GM21390 (cell line): ENCODE measurements at regions not wholly inside any gene's neighbourhood (a gene's known extent, or its start where the extent isn't known, plus 50 kb on each side); places are given as distances from the start of the nearest gene placed in this dataset.
A peak's percentile ranks its signal among the peaks of the same experiment; 100 is the strongest.
"Not testable (repeated sequence)": the region's sequence is repeated elsewhere in the genome, so short reads cannot be mapped to it uniquely, and the experiment has no call there.

ENCODE experiments used
- ATAC-seq: cut with Tn5 transposase; IDR thresholded peaks from one replicate; pipeline ENCODE4 v1.9.1; 2021; ENCODE audit not compliant: unreplicated experiment

DNA sequence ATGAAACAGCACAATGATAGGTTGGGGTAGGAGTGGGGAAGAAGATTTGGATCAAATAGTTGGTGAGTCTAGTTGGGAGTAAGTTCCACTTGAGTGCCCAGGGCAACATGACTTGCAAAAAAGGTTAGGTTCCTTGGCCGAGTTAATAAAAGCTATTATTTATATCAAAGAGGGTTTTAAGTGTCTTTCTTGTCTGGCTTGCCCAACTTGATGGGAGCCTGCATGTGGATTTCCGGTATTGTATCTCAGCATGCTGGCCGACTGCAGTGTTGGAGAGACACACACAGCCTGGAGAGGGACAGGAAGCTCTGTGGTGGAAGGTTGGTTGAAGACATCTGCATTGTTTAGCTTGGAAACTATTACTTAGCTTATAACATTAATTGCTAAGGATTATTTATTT is 449.5 kb upstream of the TBL1XR1 start:
- ATAC-seq = no peak

DNA sequence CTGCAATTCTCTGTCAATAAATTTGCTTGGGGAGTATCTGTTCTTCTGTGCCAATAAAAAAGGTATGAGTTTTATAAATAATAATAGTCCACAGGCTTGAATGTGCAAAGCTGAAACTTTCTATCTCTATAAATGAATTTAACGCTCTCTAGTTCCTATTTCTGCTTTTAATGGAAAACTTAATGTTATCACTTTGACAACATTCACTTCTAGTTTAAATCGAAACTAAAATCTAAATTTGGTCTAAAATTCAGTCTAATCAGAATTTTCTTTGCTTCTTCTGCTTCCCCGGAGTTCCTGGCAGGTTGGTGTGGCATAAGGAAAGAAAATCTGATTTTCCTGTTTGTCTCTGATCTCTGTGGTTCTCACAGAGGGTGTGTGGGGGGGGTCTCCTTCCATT is 450.1 kb upstream of the TBL1XR1 start:
- ATAC-seq = no peak

DNA sequence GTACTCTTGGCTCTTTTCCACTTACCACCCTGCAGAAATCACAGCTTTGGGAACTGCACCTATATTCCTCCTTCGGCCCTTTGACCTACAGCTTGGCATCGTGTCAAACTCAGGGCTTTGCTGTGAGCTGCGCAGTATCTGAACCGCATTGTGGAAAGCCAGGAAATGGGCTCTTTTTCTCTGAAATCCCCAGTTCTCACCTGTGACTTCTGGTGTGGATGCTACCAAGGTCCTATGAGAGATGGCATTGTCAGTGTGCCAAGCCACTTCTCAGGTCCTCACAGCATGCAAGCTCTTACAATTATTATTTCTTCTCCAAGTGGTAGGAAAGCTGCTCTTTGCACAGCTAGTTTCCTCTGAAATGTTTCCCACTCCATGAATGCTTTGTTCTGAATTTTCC is 450.6 kb upstream of the TBL1XR1 start:
- no peak for ATAC-seq

DNA sequence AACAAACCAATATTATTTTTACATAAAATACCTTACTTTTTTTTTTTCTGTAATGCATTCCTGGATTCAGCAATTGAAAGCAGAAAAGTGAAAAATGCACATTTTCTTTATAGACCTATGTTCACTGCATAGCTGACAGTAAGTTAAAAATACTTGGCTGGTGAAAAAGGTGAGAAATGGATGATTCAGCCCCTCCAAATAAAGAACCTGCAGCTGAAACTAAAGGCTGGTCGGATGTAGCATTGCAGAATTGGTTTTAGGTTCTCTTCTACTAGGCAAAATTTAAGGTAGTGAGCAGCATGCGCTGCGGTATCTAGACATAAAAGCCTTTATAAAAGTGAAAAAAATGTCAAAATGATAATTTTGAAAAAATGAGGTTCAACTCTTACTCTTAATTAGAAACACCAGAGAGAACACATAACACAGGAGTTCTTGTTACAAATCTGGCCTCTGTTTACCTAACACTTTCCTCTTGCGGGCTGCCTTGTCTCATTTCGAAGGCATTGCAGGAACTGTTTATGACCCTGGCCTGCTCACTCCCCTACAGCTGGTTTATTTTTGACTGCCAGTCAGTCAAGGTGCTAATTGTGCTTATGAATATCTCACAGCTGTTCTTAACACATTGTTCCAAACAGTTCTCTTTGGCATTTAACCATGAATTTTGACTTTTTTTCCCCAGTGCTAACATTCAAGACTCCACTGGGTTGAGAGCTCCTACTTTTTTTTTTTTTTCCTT is 455.4 kb upstream of the TBL1XR1 start:
- no peak for ATAC-seq

DNA sequence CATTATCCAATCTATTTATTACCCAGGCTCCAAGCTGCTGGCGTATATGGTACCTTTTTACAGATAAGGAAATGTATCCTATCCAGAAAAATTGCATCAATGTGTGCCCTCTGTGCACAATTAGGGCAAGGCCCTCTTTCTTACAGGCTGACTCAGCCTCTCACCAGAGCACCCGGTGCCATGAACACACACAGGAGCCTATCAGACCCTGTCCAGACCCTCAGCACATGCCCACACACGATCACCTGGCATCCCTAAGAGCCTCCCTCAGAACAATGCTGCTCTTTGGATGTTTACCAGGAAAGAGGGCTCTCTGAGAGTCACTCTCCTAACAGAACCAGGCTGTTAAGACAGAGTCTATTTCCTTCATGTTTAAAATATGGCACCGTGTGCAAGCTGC is 460.0 kb upstream of the TBL1XR1 start:
- ATAC-seq = no peak

DNA sequence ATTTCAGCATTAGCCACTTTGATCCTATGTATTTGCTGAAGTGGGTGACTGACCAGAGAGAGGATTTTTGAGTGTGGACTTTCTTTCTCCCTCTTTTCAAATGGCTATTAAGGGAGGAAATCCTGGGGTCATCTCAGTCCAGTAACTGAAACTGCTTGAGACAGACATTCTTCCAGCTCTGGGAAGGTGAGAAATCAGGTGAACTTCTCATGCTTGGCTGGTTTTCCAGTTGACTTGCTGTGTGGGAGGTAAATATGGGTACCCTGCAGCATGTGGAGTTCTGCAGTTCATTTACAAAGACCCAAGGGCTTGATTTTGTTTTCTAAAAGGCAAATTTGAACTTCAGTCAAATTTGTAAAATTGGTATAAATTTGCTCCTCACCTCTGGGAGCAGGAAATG is 461.1 kb upstream of the TBL1XR1 start:
- no peak for ATAC-seq

DNA sequence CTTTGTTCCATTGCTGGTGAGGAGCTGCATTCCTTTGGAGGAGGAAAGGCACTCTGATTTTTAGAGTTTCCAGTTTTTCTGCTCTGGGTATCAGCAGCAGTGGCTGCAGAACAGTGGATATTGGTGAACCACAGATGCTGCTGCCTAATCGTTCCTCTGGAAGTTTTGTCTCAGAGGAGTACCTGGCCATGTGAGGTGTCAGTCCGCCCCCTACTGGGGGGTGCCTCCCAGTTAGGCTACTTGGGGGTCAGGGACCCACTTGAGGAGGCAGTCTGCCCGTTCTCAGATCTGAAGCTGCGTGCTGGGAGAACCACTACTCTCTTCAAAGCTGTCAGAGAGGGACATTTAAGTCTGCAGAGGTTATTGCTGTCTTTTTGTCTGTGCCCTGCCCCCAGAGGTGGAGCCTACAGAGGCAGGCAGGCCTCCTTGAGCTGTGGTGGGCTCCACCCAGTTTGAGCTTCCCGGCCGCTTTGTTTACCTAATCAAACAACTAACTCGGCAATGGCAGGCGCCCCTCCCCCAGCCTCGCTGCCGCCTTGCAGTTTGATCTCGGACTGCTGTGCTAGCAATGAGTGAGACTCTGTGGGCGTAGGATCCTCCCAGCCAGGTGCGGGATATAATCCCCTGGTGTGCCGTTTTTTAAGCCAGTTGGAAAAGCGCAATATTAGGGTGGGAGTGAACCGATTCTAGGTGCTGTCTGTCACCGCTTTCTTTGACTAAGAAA is 467.3 kb upstream of the TBL1XR1 start:
- not testable (repeated sequence) for ATAC-seq

DNA sequence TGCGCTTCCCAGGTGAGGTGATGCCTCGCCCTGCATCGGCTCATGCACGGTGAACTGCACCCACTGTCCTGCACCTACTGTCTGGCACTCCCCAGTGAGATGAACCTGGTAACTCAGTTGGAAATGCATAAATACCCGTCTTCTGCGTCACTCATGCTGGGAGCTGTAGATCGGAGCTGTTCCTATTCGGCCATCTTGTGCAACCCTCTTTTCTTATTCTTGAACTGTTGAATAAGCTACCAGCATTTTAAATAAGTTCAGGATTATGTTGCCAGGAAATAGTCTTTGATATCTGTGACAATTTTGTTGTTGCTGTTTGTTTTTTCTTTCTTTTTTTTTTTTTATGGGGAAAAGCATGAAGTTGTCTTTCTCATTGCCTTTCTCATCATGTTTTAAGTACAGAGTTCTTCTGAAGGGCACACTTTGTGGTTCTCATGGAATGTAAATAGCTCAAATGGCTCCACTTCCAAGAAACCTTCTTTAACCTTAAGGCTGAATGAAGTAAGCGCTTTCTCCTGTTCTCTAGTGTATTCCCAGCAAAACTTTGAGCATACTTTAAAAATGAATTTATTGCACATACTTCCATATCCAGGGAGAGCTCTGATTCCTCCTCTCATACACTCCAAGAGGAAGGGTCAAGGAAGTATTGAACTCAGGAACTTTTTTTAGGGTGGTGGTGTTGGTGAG is 468.0 kb upstream of the TBL1XR1 start:
- ATAC-seq = no peak

DNA sequence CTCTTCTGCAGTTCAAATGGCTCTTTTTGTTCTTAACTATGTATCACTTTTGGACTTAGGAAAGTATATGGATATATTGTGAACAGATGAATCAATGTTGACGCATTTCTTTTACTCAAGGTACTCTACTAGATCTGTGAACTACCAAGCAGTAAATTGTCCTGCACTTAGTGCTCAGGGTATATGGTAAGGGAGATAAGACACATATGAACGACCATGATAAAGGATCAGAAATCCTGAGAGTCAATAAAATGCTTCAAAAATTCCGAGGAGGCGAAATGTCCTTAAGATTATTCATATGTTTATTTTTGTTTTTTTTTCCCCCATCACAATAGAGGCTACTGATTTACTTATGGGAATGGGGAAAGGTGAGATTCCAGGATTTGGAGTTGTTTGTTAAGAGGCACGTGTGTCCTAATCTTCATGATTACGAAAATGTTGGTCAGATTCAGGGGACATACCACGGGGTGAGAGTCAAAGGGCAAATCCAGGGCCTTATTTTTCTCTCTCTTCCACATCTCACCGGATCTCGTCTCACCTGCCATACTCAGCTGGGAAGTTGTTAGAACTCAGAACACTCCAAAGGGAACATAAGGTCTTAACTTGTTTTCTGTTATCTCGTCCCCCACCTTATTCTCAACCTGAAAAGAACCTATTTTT is 475.1 kb upstream of the TBL1XR1 start:
- no peak for ATAC-seq

DNA sequence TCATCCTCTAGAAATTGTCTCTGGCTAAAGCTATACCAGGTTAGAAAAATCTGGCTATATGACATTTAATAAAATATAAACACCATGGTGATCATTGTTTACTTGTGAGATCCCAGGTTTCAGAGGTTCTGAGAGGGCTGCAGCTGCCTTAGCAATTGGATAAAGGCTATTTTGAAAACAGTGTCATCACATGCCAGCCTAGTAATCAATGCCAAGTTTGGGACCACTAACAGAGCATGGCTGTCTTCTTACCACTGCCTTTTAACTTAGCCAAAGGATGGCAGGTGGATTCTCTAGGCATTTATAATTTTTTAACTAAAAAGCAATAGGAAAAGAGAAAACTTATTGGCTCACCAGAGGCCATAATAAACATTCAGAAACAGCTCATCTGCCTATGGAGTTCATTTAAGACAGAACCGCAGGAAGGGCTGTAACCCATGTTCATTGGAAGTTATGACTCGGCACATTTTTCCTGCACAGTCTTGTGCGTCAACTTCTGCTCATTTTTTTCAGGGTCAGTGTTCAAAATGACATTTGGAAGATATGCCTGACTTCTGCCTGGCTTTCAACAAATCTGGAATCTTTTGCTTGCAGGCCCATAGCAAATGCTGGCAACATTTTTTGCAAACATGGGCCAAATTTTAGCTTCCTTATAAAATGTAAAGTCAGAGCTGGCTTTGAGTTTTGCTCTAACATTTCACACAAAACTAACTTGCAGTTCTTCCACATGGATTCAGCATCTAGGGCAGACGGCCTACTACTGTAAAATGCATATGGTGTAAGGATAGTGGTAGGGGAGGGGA is 476.0 kb upstream of the TBL1XR1 start:
- no peak for ATAC-seq

DNA sequence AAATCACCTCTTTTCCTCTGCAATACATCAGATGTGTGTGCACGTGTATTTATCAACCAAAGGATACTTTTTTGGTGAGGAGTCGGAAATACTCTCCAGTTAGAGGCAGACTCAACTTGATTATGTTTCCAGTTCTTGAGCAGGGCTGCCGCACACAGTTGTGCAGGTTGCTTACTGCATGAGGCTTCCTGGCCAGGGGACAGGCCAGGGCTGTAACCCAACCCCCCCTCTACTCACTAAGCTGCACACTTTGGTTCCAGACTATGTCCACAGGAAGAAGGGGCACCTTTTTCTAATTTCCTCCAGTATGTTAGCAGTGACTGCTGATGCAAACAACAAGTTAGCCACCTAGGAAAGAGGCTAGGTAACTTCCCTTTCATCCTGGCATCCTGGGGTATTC is 476.9 kb upstream of the TBL1XR1 start:
- ATAC-seq = no peak

DNA sequence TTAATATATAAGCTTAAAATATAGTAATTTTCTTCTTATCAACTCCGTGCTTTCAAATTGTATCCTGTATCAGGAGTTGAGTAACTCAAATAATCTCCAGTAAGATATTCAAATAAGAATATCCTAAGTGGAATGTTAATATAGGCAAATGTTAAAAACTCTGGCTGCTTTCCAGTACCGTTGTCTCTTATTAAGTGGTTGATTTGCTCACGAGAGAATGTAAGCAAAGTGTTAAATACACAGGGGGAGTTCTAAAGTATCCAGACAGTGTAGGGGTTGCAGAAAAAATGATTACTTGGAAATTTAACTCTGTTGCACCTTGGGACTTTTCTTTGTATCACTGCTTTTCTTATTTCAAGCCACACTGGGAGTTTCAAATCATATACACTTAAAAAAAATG is 478.9 kb upstream of the TBL1XR1 start:
- no peak for ATAC-seq

DNA sequence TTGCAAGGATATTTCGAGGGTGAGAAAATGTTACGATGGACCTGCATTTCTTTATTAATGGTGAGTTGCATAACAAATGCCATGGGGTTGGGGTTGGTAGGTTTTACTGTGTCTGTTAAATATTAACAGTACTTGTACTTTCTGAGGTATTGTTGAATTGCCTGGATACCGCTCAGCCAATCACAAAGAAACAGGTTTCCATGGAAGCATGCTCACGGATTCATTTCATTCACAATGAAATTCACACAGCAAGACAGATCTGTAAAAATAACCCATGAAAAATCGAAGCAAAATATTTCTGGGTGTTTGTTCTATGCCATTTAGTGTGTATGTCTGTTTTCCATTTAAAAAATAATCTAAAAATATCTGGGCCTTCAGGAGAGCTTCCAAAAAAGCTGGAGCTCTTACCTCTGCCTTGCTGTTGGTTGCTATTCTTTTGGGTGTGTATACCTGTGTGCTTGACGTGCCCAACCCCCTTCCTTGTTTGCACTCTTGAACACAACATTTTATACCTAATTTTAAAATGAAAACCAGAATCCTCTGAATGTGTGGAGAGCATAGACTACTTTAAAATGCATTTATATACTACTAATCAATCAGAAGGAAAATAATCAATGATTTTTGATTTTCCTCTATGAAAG is 479.8 kb upstream of the TBL1XR1 start:
- no peak for ATAC-seq

DNA sequence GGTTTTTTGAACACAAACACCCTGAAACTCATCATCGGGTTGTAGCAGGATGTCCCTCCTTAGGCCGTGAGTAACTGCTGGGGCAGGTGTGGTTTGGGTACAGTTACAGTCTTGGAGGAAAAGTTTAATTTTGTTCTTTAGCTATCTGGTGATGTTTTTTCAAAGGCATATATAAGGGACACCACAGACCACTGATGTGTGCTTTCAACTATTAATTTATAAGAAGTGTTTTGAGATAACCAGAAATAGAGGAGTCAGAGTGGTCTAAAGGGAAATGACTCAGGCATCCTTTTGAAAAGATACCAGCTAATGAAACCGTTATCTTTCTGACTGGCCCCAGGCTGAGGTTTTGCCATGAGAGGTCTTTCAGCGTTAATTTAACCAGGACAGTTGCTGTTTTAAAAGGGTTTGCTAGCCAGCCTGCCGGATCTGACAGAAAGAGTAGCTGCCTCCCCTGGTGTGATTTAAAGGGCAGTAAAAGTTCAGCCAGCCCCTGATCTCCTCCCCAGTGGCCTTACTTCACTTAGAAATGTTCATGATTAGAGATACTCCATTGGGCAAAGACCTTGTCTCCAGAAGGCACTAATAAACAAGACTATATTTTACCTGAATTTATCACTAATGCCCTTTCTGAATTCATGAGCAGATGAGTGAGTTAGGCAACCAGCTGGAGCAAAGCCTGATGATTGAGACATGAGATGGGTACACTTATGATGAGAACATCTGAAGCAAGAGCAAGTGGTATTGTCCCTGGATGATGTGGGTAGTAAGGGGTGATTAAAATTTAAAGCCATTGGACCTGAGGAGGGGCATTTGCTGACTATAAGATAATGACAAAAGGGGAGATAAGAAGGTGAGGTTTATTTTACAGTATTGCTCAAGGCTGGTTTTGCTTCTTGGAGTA is 482.5 kb upstream of the TBL1XR1 start:
- peak; percentile 71 for ATAC-seq

DNA sequence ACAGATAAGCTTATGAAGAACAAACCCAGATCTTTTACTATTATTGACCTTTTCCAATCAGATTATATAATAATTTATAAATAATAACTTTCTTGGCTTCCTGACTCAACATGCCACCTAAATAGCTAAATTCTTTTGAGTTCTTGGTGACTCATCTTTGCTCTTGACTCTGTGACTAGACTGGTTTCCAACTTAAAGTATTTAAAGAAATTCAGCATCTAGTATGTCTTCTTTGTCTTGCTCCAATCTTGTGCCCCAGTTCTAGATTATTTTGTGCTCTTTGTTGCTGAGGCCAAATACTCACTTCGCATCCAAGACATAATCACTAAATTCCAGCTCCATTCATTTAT is 483.2 kb upstream of the TBL1XR1 start:
- ATAC-seq = no peak

DNA sequence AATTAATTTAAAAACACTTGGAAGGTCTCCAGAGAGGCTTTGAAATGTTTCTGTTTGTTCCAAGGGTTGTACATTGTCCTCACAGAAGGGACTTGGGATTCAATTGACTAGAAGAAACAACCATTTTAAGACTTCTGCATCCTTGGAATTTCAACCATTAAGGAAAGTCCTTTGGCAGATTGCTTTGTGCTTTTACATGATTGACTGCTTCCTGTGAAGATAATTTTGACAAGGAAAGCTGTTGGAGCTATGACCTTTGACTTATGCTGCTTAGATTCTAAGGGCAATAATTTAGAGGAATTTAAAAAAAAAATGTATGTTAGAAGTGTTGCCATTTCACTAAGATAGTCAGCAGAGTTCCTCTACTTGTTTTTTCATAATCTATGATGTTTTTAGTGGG is 483.9 kb upstream of the TBL1XR1 start:
- ATAC-seq = no peak

DNA sequence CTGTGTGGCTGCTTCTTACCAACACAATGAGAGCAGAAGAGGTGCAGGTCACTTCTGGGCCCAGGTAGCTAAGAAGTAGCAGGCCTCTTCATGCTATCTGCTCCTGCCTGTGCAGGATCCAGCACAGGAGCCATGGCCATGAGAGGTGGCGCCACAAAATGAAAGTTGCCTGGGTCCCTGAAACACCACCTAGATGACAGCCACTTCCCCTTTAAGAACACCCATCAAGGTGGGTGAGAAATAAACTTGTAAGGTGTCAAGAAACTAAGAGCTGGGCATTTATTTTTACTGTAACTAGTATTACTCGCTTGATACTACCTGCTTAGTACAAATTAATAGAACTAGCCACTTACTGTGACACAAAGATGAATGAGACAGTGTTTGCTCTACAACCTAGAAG is 484.6 kb upstream of the TBL1XR1 start:
- no peak for ATAC-seq

DNA sequence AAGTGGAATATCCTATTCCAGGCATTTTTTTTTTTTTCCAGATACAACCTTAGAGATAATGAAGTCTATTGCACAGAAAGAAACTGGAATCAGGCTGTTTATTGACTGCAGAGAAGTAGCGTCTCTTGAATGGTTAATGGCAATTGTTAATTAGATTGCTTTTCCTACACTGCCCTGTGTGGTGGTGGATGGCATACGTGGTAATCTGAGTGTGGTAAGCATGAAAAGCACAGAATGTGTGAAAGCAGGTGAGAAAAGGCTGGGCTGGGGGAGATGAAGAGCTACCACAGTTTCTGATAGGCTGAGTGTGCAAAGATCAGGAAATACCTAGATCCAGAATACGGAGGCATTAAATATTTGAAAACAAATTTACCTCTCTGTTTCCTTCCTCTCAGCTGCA is 486.3 kb upstream of the TBL1XR1 start:
- ATAC-seq = no peak

DNA sequence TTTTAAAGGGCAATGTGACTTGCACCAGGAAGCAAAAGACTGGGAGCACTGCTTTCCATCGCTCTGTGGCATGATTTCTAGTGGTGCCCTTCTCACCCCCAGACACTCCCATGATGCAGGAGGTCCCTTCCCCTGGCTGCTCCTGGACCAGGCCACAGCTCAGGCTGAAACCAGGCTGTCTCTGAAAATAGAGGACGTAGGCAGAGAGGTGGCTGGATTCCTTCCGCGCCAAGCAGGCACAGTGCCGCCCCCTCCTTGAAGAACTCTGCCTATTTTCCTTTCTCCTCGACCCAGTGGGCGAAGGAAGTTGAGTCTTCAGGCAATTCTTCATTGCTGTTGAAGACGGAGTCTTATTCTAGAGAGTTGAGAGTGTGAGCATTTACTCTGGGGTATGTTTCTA is 489.4 kb upstream of the TBL1XR1 start:
- ATAC-seq = no peak
